GM12878 (cell line): ENCODE measurements at regions not wholly inside any gene's neighbourhood (a gene's known extent, or its start where the extent isn't known, plus 50 kb on each side); places are given as distances from the start of the nearest gene placed in this dataset.

Source experiments
- ATAC-seq: fragments of 200-7000 bp; cut with Tn5 transposase; 3 replicates; pipeline ENCODE4 v1.9.1; 2020; ENCODE audit warnings: mild to moderate bottlenecking, moderate library complexity
- BruUV-seq: library from RNA; stranded (reverse); fragments of 400-500 nt; replicated peaks from 2 replicates; lab custom pipeline; 2021; lab: Mats Ljungman, UMichigan
- CTCF ChIA-PET: fragments of 300-600 bp; sonication (Branson Sonifier 250); formaldehyde crosslinking; extraction: SDS; loops from one replicate; lab custom pipeline; 2021; ENCODE audit warnings: inconsistent platforms; lab: Yijun Ruan, JAX
- POLR2A ChIA-PET: fragments of 350-600 bp; formaldehyde crosslinking; extraction: SDS; loops from one replicate; lab custom pipeline; 2021; ENCODE audit warnings: inconsistent platforms; lab: Charles Lee
- RAD21 ChIA-PET: fragments of 300-600 bp; sonication (Branson Sonifier 250); formaldehyde crosslinking; loops from one replicate; lab custom pipeline; 2023; ENCODE audit warnings: antibody characterized with exemption; ENCODE audit not compliant: unreplicated experiment; lab: Charles Lee
- SMC1A ChIA-PET: fragments of 300-600 bp; sonication (Branson Sonifier 250); formaldehyde crosslinking; loops from one replicate; lab custom pipeline; 2023; ENCODE audit not compliant: unreplicated experiment, uncharacterized antibody; lab: Charles Lee
- DNase-seq: peaks from one replicate; pipeline ENCODE4 v3.0.0-alpha.2; 2011; ENCODE audit warnings: low read depth, low spot score
- FAIRE-seq: peaks from 3 replicates; lab custom pipeline; 2011; peaks lifted over from hg19 to GRCh38; lab: Jason Lieb, UNC
- H2AFZ ChIP-seq: 2 replicates; pipeline ENCODE4 v1.6.0; 2011; ENCODE audit warnings: low read depth, low read length, control low read depth; ENCODE audit not compliant: control insufficient read depth
- H3K27ac ChIP-seq: 2 replicates; pipeline ENCODE4 v1.5.1; 2011; ENCODE audit warnings: control low read depth; ENCODE audit not compliant: control insufficient read depth, insufficient read depth
- H3K27me3 ChIP-seq, 2 experiments: replicated peaks in 1 of 2; 2 replicates each; pipeline versions ENCODE4 v1.6.0 to v1.6.1; 2011; ENCODE audit warnings: low read length in 1 of 2; ENCODE audit not compliant: control insufficient read depth in 2 of 2, insufficient read depth in 2 of 2
- H3K36me3 ChIP-seq, 2 experiments: 2 replicates each; pipeline ENCODE4 v1.5.1; 2011; ENCODE audit warnings: low read length in 1 of 2; ENCODE audit not compliant: control insufficient read depth in 2 of 2, insufficient read depth in 2 of 2
- H3K4me1 ChIP-seq: 2 replicates; pipeline ENCODE4 v1.6.1; 2011; ENCODE audit warnings: mild to moderate bottlenecking, low read length, moderate library complexity, mixed read lengths; ENCODE audit not compliant: control insufficient read depth, insufficient read depth
- H3K4me2 ChIP-seq: 2 replicates; pipeline ENCODE4 v1.6.0; 2011; ENCODE audit warnings: control low read depth; ENCODE audit not compliant: control insufficient read depth, insufficient read depth
- H3K4me3 ChIP-seq: fragments of 200-600 bp; sonication (generic); 2 replicates; pipeline ENCODE4 v1.5.1; 2016
- H3K79me2 ChIP-seq: 2 replicates; pipeline ENCODE4 v1.6.0; 2011; ENCODE audit warnings: low read length; ENCODE audit not compliant: control insufficient read depth, insufficient read depth
- H3K9ac ChIP-seq: 2 replicates; pipeline ENCODE4 v1.8.0; 2011; ENCODE audit warnings: low read length, control low read depth, mixed read lengths; ENCODE audit not compliant: control insufficient read depth, insufficient read depth
- H3K9me3 ChIP-seq: replicated peaks from 3 replicates; pipeline ENCODE4 v1.5.1; 2011; ENCODE audit warnings: mild to moderate bottlenecking, low read length; ENCODE audit not compliant: control insufficient read depth, insufficient read depth
- H4K20me1 ChIP-seq: 2 replicates; pipeline ENCODE4 v1.6.0; 2011; ENCODE audit not compliant: control insufficient read depth, insufficient read depth
- ASH2L ChIP-seq: fragments of 300-600, 200-600 bp; sonication (generic); IDR thresholded peaks from 2 replicates; pipeline ENCODE4 v1.6.1; 2017; ENCODE audit warnings: low read depth, mild to moderate bottlenecking, borderline replicate concordance
- KLF5 ChIP-seq: fragments of 450-650 bp; IDR thresholded peaks from 2 replicates; pipeline ENCODE4 v1.6.1; 2014; ENCODE audit warnings: mild to moderate bottlenecking; ENCODE audit not compliant: partially characterized antibody
- PAX8 ChIP-seq: fragments of 450-650 bp; IDR thresholded peaks from 2 replicates; pipeline ENCODE4 v1.6.1; 2017; ENCODE audit warnings: mild to moderate bottlenecking, moderate library complexity
- RAD51 ChIP-seq: fragments of 450-650 bp; IDR thresholded peaks from 2 replicates; pipeline ENCODE4 v1.6.1; 2016; ENCODE audit warnings: moderate library complexity, mild to moderate bottlenecking, inconsistent platforms
- WGBS: methylation state at CpG from one replicate; pipeline ENCODE4 v1.1.6; 2016; ENCODE audit warnings: low lambda C conversion rate; ENCODE audit not compliant: insufficient replicate concordance, insufficient coverage; ENCODE audit errors: missing lambda C conversion rate; 5-methylcytosine and 5-hydroxymethylcytosine counted together
- in situ Hi-C: fragments of 300-500 bp; cut with MboI; formaldehyde crosslinking; loops from 9 replicates; pipeline ENCODE4 v1.14.3; 2018; ENCODE audit warnings: mixed read lengths
- intact Hi-C: fragments of 100-400 bp; cut with micrococcal nuclease; formaldehyde crosslinking; loops from one replicate; pipeline ENCODE4 v1.14.2; 2022; ENCODE audit not compliant: unreplicated experiment

DNA sequence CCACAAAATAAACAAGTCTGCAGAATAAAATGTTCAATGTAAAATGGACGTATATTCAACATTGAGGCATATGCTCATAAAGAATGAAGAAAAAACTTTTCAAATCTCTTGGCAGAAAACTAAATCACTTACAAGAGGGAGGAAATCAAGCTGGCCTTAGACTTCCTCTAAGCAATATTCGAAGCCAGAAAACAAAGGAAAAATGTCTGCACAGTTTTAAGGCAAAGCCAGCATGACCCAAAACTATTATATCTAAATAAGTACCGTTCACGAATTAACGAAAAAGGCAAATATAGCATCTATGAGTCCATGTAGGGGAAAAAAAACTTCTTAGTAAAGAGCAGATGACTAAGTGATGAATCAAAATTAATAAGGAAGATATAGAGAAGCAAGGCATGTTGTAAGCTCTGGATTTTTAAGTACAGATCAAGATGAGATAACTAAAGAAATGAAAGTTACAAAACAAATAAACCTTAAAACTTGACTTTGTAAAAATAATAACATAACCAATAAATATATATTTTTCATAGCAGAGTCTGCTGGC is 101.3 kb downstream of the KCNRG start:
- WGBS, result 90% methylated on average over 5 of the region's 5 CpGs
- H2AFZ ChIP-seq, result no peak overlapping the region
- no peaks in the 10 kb centered on the region for H3K9me3 ChIP-seq
- RAD21 ChIA-PET, result interaction anchor here (0.6 kb wide), 1 partner anchor 436 kb away, joined by 3 read pairs; no protein-coding TSS in a partner anchor
- intact Hi-C loops (no loop called here), in situ Hi-C loops (no loop called here)
- H3K27me3 ChIP-seq, result peaks cover 0 to 6% of the 10 kb centered on the region in 2 experiments; a peak in 1 of 4 replicates
- ATAC-seq (no peak), DNase-seq (no peak), FAIRE-seq (no peak)
- POLR2A ChIA-PET, result no interaction called here
- H3K4me2 ChIP-seq, result no peak overlapping the region
- no peak overlapping the region for H3K9ac ChIP-seq
- CTCF ChIA-PET, result interaction anchor here (1.3 to 2.0 kb wide), 2 partner anchors 28 to 31 kb away, joined by 4 to 5 read pairs; no protein-coding TSS in a partner anchor
- H3K27ac ChIP-seq, result no peak overlapping the region
- no peak for TF ChIP-seq ASH2L
- no peaks in the 10 kb centered on the region for H3K36me3 ChIP-seq
- no peak overlapping the region for H3K4me3 ChIP-seq
- SMC1A ChIA-PET, result interaction anchor here (0.7 to 1.0 kb wide), 2 partner anchors 9 to 702 kb away, joined by 3 read pairs; no protein-coding TSS in a partner anchor
- H3K79me2 ChIP-seq, result no peaks in the 10 kb centered on the region
- no TSS peak for BruUV-seq
- no peaks in the 10 kb centered on the region for H4K20me1 ChIP-seq
- H3K4me1 ChIP-seq, result no peaks in the 10 kb centered on the region

DNA sequence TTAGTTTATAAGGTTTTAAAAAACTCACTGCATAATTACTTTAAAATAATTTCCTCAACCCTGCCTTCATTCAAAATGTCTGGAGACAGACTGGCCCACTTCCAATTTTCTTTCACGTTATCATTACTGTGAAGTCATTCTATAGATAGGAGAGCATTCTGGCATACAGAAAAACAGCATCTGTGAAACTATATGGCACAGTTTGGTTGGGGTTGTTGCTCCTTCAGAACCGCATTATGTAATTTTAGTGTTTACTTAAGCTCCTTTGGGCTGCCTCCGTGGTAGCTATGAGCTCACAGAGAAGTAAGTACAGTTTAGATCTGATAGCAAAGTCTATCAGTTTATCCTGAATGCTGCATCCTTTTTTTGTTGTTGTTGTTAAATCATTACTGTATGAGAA is 104.3 kb downstream of the KCNRG start:
- no peaks in the 10 kb centered on the region for H3K9me3 ChIP-seq
- SMC1A ChIA-PET, result interaction anchor here (1.0 to 1.5 kb wide), 3 partner anchors 9 to 40 kb away, joined by 3 to 5 read pairs (median 4); no protein-coding TSS in a partner anchor
- no TSS peak for BruUV-seq
- H3K4me3 ChIP-seq, result no peak overlapping the region
- no peaks in the 10 kb centered on the region for H4K20me1 ChIP-seq
- no peak overlapping the region for H2AFZ ChIP-seq
- no peak overlapping the region for H3K27ac ChIP-seq
- peaks cover 0 to 6% of the 10 kb centered on the region in 2 experiments; a peak in 1 of 4 replicates for H3K27me3 ChIP-seq
- no peak overlapping the region for H3K4me2 ChIP-seq
- H3K79me2 ChIP-seq, result no peaks in the 10 kb centered on the region
- H3K9ac ChIP-seq, result no peak overlapping the region
- POLR2A ChIA-PET, result interaction anchor here (0.9 kb wide), 1 partner anchor 21 kb away, joined by 3 read pairs; no protein-coding TSS in a partner anchor
- no peak for FAIRE-seq
- H3K36me3 ChIP-seq, result no peaks in the 10 kb centered on the region
- CTCF ChIA-PET, result no interaction called here
- TF ChIP-seq RAD51, result no peak
- TF ChIP-seq PAX8, result no peak
- no peak for TF ChIP-seq KLF5
- intact Hi-C loops, result no loop called here
- peaks cover 3% of the 10 kb centered on the region; the same call in 1 of the 2 replicates for H3K4me1 ChIP-seq
- ATAC-seq, result no peak
- WGBS, result 70% methylated on average over 3 of the region's 3 CpGs
- RAD21 ChIA-PET, result no interaction called here
- DNase-seq, result no peak
- in situ Hi-C loops, result no loop called here
